ENCODE measurements at regions not wholly inside any gene's neighbourhood (a gene's known extent, or its start where the extent isn't known, plus 50 kb on each side); places are given as distances from the start of the nearest gene placed in this dataset.

DNA sequence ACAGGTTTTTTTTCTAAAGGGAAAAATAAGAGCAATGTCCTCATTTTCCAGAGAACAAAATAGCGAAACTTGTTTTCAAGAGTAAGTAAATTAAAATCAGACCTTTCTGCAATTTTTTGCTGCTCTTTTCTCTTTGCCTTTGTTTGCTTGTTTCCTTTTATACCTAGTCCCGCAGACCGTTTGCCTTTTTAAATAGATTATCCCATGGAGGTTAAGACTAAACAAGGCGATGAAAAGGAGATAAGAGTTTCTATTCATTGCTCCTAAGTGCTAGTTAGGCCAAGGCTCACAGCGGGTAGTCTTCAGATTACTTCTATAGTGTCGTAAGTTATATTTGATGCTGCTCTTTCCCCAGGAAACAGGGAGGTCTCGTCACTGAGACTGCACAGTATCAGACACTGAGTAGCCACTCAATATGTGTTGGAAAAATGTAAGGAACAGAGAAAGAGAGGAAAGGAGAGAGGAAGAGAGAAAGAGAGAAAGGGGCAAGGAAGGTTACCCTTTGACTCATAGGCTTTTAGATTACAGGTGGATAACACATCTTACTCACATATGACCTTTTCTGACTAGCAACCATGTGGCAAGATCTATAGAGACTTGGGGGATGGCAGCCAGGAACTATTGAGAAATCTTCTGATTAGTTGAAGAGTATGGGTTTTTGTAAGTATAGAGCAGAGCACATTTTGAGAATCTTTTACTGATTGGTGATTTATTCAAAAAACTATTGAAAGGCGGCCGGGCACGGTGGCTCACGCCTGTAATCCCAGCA lies 107.5 kb upstream of the PARP11 start:
- H3K27me3 ChIP-seq (replicated peaks; ENCODE audit: insufficient read depth, low read depth, low read length, poor library complexity): peaks cover 2% of the 10 kb centered on the region
- POLR2A ChIA-PET (ENCODE audit: low non-redundant PET): no interaction called here
- TF ChIP-seq EZH2 (IDR thresholded peaks at IDR 0.05; ENCODE audit: borderline replicate concordance, low read depth, low read length, poor library complexity, severe bottlenecking): no peak
- TF ChIP-seq, protein P1, sequence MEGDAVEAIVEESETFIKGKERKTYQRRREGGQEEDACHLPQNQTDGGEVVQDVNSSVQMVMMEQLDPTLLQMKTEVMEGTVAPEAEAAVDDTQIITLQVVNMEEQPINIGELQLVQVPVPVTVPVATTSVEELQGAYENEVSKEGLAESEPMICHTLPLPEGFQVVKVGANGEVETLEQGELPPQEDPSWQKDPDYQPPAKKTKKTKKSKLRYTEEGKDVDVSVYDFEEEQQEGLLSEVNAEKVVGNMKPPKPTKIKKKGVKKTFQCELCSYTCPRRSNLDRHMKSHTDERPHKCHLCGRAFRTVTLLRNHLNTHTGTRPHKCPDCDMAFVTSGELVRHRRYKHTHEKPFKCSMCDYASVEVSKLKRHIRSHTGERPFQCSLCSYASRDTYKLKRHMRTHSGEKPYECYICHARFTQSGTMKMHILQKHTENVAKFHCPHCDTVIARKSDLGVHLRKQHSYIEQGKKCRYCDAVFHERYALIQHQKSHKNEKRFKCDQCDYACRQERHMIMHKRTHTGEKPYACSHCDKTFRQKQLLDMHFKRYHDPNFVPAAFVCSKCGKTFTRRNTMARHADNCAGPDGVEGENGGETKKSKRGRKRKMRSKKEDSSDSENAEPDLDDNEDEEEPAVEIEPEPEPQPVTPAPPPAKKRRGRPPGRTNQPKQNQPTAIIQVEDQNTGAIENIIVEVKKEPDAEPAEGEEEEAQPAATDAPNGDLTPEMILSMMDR (conservative IDR thresholded peaks at IDR 0.05; ENCODE audit: low read depth, low read length): no peak
- H3K9me3 ChIP-seq (ENCODE audit: low read depth, low read length, poor library complexity, severe bottlenecking): no peaks in the 10 kb centered on the region
- CTCF ChIA-PET: no interaction called here
- H3K4me1 ChIP-seq (ENCODE audit: insufficient read depth, low read length, poor library complexity, severe bottlenecking): no peaks in the 10 kb centered on the region
- H3K4me3 ChIP-seq (ENCODE audit: low read depth, low read length, poor library complexity, severe bottlenecking): no peak overlapping the region
- H3K27ac ChIP-seq (ENCODE audit: low read depth, low read length, poor library complexity, severe bottlenecking): no peak overlapping the region
- no peak for DNase-seq (ENCODE audit: low spot score)
- no peaks in the 10 kb centered on the region for H3K36me3 ChIP-seq (ENCODE audit: insufficient read depth, low read length, poor library complexity, severe bottlenecking)
- intact Hi-C loops (cut with micrococcal nuclease; ENCODE audit: unreplicated experiment): no loop called here
- no TSS peak for BruUV-seq (replicated peaks)

DNA sequence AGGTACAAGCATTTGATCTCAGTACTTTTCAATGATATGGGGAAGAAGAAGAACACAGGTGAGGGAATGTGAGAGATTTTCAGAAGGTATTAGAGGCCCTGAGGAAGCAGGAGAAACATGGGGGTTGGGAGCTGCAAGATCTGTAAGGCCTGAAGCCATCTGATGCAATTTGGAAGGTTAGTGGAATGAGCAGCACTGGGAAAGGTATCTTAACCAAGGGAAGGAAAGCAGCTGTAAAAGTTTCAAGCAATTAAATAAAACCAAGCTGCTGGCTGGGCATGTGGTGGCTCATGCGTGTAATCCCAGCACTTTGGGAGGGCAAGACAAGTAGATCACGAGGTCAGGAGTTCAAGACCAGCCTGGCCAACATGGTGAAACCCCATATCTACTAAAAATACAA lies 104.4 kb upstream of the PARP11 start:
- ChIA-PET POLR2A (ENCODE audit: low non-redundant PET) (no interaction called here), CTCF (no interaction called here)
- Histone ChIP-seq H3K9me3 (ENCODE audit: low read depth, low read length, poor library complexity, severe bottlenecking) (no peaks in the 10 kb centered on the region), H3K4me3 (ENCODE audit: low read depth, low read length, poor library complexity, severe bottlenecking) (no peak overlapping the region), H3K4me1 (ENCODE audit: insufficient read depth, low read length, poor library complexity, severe bottlenecking) (no peaks in the 10 kb centered on the region), H3K27ac (ENCODE audit: low read depth, low read length, poor library complexity, severe bottlenecking) (no peak overlapping the region), H3K36me3 (ENCODE audit: insufficient read depth, low read length, poor library complexity, severe bottlenecking) (no peaks in the 10 kb centered on the region), H3K27me3 (replicated peaks; ENCODE audit: insufficient read depth, low read depth, low read length, poor library complexity) (peaks cover 10% of the 10 kb centered on the region)
- TF ChIP-seq EZH2 (IDR thresholded peaks at IDR 0.05; ENCODE audit: borderline replicate concordance, low read depth, low read length, poor library complexity, severe bottlenecking): no peak
- TF ChIP-seq, protein P1 (conservative IDR thresholded peaks at IDR 0.05; ENCODE audit: low read depth, low read length): no peak
- BruUV-seq (replicated peaks): no TSS peak
- DNase-seq (ENCODE audit: low spot score): no peak
- intact Hi-C loops (cut with micrococcal nuclease; ENCODE audit: unreplicated experiment): no loop called here

DNA sequence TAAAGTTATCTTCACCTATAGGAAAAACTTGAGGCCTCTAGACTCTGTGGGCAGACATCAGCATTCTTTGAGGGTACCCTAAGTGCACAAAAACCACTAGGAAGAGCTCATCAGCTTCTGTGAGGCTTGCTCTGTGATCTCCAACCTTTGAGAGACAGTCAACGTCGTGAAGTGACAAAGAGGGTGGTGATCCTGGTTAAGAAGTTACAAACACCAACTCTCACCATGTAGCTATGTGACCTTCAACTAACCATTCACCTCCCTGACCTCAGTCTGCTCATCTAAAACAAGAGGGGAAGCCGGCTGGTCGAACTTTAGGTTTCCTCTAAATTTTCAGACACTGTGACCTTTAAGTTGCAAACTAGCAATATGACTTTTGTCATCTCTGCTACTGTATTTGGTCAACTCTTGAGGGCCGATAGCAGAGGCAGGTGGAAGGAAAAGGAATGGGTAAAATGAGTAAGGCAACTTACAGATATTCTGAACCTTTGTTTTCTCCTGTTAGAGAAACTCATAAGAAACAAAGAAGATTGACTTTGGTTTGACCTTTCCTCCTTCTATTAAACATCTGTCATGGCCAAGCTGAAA lies 103.2 kb upstream of the PARP11 start:
- Histone ChIP-seq H3K36me3 (ENCODE audit: insufficient read depth, low read length, poor library complexity, severe bottlenecking) (no peaks in the 10 kb centered on the region), H3K4me1 (ENCODE audit: insufficient read depth, low read length, poor library complexity, severe bottlenecking) (no peaks in the 10 kb centered on the region), H3K27ac (ENCODE audit: low read depth, low read length, poor library complexity, severe bottlenecking) (no peak overlapping the region), H3K27me3 (replicated peaks; ENCODE audit: insufficient read depth, low read depth, low read length, poor library complexity) (peaks cover 10% of the 10 kb centered on the region), H3K9me3 (ENCODE audit: low read depth, low read length, poor library complexity, severe bottlenecking) (no peaks in the 10 kb centered on the region), H3K4me3 (ENCODE audit: low read depth, low read length, poor library complexity, severe bottlenecking) (no peak overlapping the region)
- POLR2A ChIA-PET (ENCODE audit: low non-redundant PET): no interaction called here
- intact Hi-C loops (cut with micrococcal nuclease; ENCODE audit: unreplicated experiment): no loop called here
- BruUV-seq (replicated peaks): no TSS peak
- DNase-seq (ENCODE audit: low spot score): no peak
- CTCF ChIA-PET: no interaction called here
- TF ChIP-seq EZH2 (IDR thresholded peaks at IDR 0.05; ENCODE audit: borderline replicate concordance, low read depth, low read length, poor library complexity, severe bottlenecking): no peak
- TF ChIP-seq, protein P1 (conservative IDR thresholded peaks at IDR 0.05; ENCODE audit: low read depth, low read length): no peak

Measured in A673 (cell line).